ENCODE measurements at regions not wholly inside any gene's neighbourhood (a gene's known extent, or its start where the extent isn't known, plus 50 kb on each side); places are given as distances from the start of the nearest gene placed in this dataset.

DNA sequence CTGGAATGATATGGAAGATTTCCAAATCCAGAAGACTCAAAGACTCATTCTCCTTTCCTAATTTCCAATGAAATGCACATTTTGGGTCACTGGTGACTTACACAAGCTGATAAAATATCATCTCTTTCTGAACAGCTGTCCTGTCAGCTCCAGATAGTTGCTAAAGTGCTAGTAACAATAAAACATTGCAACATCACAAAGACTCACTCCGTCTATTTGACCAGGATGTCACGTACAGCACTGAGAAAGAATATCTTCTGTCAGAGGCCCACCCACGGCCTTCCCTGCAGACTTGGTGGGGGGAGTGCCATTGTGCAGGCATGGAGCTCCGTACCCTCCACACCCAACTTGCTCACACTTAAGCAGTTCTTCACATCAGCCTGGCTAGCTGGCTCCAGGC, 78.9 kb upstream of the EGR2 start:
- TF ChIP-seq, protein P1, sequence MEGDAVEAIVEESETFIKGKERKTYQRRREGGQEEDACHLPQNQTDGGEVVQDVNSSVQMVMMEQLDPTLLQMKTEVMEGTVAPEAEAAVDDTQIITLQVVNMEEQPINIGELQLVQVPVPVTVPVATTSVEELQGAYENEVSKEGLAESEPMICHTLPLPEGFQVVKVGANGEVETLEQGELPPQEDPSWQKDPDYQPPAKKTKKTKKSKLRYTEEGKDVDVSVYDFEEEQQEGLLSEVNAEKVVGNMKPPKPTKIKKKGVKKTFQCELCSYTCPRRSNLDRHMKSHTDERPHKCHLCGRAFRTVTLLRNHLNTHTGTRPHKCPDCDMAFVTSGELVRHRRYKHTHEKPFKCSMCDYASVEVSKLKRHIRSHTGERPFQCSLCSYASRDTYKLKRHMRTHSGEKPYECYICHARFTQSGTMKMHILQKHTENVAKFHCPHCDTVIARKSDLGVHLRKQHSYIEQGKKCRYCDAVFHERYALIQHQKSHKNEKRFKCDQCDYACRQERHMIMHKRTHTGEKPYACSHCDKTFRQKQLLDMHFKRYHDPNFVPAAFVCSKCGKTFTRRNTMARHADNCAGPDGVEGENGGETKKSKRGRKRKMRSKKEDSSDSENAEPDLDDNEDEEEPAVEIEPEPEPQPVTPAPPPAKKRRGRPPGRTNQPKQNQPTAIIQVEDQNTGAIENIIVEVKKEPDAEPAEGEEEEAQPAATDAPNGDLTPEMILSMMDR (IDR thresholded peaks at IDR 0.05) = no peak
- TF ChIP-seq POLR2A (IDR thresholded peaks at IDR 0.05) = no peak
